DND-41 (cell line): ENCODE measurements at regions not wholly inside any gene's neighbourhood (a gene's known extent, or its start where the extent isn't known, plus 50 kb on each side); places are given as distances from the start of the nearest gene placed in this dataset.

Source experiments
- ATAC-seq: fragments of 200-7000 bp; cut with Tn5 transposase; 3 replicates; pipeline ENCODE4 v1.9.1; 2021; ENCODE audit warnings: low read depth; ENCODE audit not compliant: insufficient read depth
- DNase-seq: peaks from one replicate; pipeline ENCODE4 v3.0.0-alpha.2; 2020
- H2AFZ ChIP-seq: 2 replicates; pipeline ENCODE4 v1.6.0; 2012; ENCODE audit warnings: low read depth, low read length
- H3K27ac ChIP-seq: 2 replicates; pipeline ENCODE4 v1.5.1; 2012; ENCODE audit warnings: low read length, inconsistent platforms
- H3K27me3 ChIP-seq: fragments of 200-600 bp; sonication (generic); 2 replicates; pipeline ENCODE4 v1.6.0; 2012; ENCODE audit warnings: low read length, mild to moderate bottlenecking, inconsistent platforms; ENCODE audit not compliant: insufficient read depth, poor library complexity
- H3K36me3 ChIP-seq: 2 replicates; pipeline ENCODE4 v1.5.1; 2012; ENCODE audit warnings: low read length, inconsistent platforms; ENCODE audit not compliant: insufficient read depth
- H3K4me1 ChIP-seq: 2 replicates; pipeline ENCODE4 v1.5.1; 2012; ENCODE audit warnings: mild to moderate bottlenecking, low read length; ENCODE audit not compliant: insufficient read depth
- H3K4me2 ChIP-seq: 2 replicates; pipeline ENCODE4 v1.6.0; 2012; ENCODE audit warnings: mild to moderate bottlenecking, moderate library complexity, low read length, inconsistent platforms; ENCODE audit not compliant: insufficient read depth
- H3K4me3 ChIP-seq, 2 experiments: fragments of 200-600 bp in 1 of 2; shearing (Covaris generic) in 1 of 2; 2 replicates each; pipeline ENCODE4 v1.5.1; 2012 to 2016; ENCODE audit warnings: inconsistent platforms in 2 of 2, low read length in 2 of 2, mild to moderate bottlenecking in 2 of 2, low read depth in 1 of 2, moderate library complexity in 1 of 2
- H3K79me2 ChIP-seq: 2 replicates; pipeline ENCODE4 v1.6.0; 2012; ENCODE audit warnings: low read length, inconsistent platforms; ENCODE audit not compliant: insufficient read depth
- H3K9ac ChIP-seq: 2 replicates; pipeline ENCODE4 v1.6.0; 2012; ENCODE audit warnings: low read depth, mild to moderate bottlenecking, inconsistent platforms, low read length, moderate library complexity
- H3K9me3 ChIP-seq: 2 replicates; pipeline ENCODE4 v1.5.1; 2012; ENCODE audit warnings: low read length, moderate library complexity, mild to moderate bottlenecking, inconsistent platforms; ENCODE audit not compliant: insufficient read depth, severe bottlenecking
- H4K20me1 ChIP-seq: 2 replicates; pipeline ENCODE4 v1.6.0; 2012; ENCODE audit warnings: low read length; ENCODE audit not compliant: insufficient read depth
- CTCF ChIP-seq: IDR thresholded peaks from 2 replicates; pipeline ENCODE4 v1.5.1; 2012; ENCODE audit warnings: borderline replicate concordance, low read length, moderate library complexity, mild to moderate bottlenecking; ENCODE audit not compliant: poor library complexity, severe bottlenecking; ENCODE audit errors: extremely low read depth
- EZH2 ChIP-seq: IDR thresholded peaks from 3 replicates; pipeline ENCODE4 v1.6.1; 2012; ENCODE audit warnings: borderline replicate concordance, low read depth, mild to moderate bottlenecking, moderate library complexity, low read length, inconsistent platforms; ENCODE audit not compliant: severe bottlenecking

GRCh38 chr12:30533558-30534265, 162.0 kb downstream of the IPO8 start:
- DNase-seq (no peak), ATAC-seq (no peak)
- H3K27ac ChIP-seq = no peak overlapping the region
- H3K4me2 ChIP-seq = no peak overlapping the region
- no peaks in the 10 kb centered on the region for H3K27me3 ChIP-seq
- H3K79me2 ChIP-seq = no peaks in the 10 kb centered on the region
- no peaks in the 10 kb centered on the region for H3K4me1 ChIP-seq
- no peaks in the 10 kb centered on the region for H3K36me3 ChIP-seq
- H3K9me3 ChIP-seq = no peaks in the 10 kb centered on the region
- no peak overlapping the region for H3K9ac ChIP-seq
- no peaks in the 10 kb centered on the region for H4K20me1 ChIP-seq
- TF ChIP-seq EZH2 (no peak), CTCF (no peak)
- no peak overlapping the region for H3K4me3 ChIP-seq
- H2AFZ ChIP-seq = no peak overlapping the region

- H3K27me3 ChIP-seq = no peaks in the 10 kb centered on the region
- H3K9ac ChIP-seq = no peak overlapping the region
- H3K36me3 ChIP-seq = no peaks in the 10 kb centered on the region
- H2AFZ ChIP-seq = no peak overlapping the region
- H4K20me1 ChIP-seq = no peaks in the 10 kb centered on the region
- no peaks in the 10 kb centered on the region for H3K79me2 ChIP-seq
- DNase-seq (no peak), ATAC-seq (0 out of 3 replicates have a peak, but pooled peaks have one; percentile 29)
- H3K9me3 ChIP-seq = no peaks in the 10 kb centered on the region
- H3K4me2 ChIP-seq = no peak overlapping the region
- TF ChIP-seq CTCF (no peak), EZH2 (no peak)
- H3K4me1 ChIP-seq = no peaks in the 10 kb centered on the region
- H3K4me3 ChIP-seq = no peak overlapping the region
- no peak overlapping the region for H3K27ac ChIP-seq
Observed at GRCh38 chr12:30531731-30532678, 163.7 kb downstream of the IPO8 start.

GRCh38 chr12:30529489-30530269, 166.0 kb downstream of the IPO8 start:
- H3K9ac ChIP-seq = no peak overlapping the region
- no peak overlapping the region for H3K4me3 ChIP-seq
- TF ChIP-seq EZH2 = no peak
- no peak for TF ChIP-seq CTCF
- H2AFZ ChIP-seq = no peak overlapping the region
- H3K27me3 ChIP-seq = no peaks in the 10 kb centered on the region
- H3K4me2 ChIP-seq = no peak overlapping the region
- no peaks in the 10 kb centered on the region for H3K79me2 ChIP-seq
- ATAC-seq (no peak), DNase-seq (no peak)
- no peaks in the 10 kb centered on the region for H3K9me3 ChIP-seq
- H3K4me1 ChIP-seq = no peaks in the 10 kb centered on the region
- H3K27ac ChIP-seq = no peak overlapping the region
- H4K20me1 ChIP-seq = no peaks in the 10 kb centered on the region
- H3K36me3 ChIP-seq = no peaks in the 10 kb centered on the region
